ENCODE measurements at regions not wholly inside any gene's neighbourhood (a gene's known extent, or its start where the extent isn't known, plus 50 kb on each side); places are given as distances from the start of the nearest gene placed in this dataset.
"Not testable (repeated sequence)": the region's sequence is repeated elsewhere in the genome, so short reads cannot be mapped to it uniquely, and the experiment has no call there.

DNA sequence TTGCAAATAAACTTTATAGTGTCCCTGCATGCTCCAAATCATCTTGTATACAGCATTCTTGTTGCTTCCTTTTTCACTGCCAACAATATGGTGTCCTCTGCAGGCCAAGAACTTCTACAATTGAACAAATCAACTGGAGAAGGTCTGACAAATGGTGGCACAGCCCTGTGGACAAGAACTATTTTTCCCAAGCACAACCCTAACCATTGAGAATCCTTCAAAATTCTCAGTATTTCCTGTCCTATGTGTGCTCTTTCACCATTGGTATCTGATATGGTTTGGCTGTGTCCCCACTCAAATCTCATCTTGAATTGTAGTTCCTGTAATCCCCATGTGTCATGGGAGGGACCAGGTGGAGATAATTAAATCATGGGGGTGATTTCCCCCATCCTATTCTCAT is 865.1 kb upstream of the ACVR2A start:
- Histone ChIP-seq H3K9me3 (peaks cover 0 to 5% (median 0%) of the 10 kb centered on the region in 4 donors), H3K36me3 (no peaks in the 10 kb centered on the region), H3K4me3 (no peak overlapping the region), H3K4me1 (peaks cover 0 to 9% (median 0%) of the 10 kb centered on the region in 4 donors), H3K27me3 (no peaks in the 10 kb centered on the region), H3K27ac (no peak overlapping the region)
- intact Hi-C loops (cut with DNase I) = no loop called here
- no peak for TF ChIP-seq POLR2A (IDR thresholded peaks at IDR 0.05)
- no peak for DNase-seq

DNA sequence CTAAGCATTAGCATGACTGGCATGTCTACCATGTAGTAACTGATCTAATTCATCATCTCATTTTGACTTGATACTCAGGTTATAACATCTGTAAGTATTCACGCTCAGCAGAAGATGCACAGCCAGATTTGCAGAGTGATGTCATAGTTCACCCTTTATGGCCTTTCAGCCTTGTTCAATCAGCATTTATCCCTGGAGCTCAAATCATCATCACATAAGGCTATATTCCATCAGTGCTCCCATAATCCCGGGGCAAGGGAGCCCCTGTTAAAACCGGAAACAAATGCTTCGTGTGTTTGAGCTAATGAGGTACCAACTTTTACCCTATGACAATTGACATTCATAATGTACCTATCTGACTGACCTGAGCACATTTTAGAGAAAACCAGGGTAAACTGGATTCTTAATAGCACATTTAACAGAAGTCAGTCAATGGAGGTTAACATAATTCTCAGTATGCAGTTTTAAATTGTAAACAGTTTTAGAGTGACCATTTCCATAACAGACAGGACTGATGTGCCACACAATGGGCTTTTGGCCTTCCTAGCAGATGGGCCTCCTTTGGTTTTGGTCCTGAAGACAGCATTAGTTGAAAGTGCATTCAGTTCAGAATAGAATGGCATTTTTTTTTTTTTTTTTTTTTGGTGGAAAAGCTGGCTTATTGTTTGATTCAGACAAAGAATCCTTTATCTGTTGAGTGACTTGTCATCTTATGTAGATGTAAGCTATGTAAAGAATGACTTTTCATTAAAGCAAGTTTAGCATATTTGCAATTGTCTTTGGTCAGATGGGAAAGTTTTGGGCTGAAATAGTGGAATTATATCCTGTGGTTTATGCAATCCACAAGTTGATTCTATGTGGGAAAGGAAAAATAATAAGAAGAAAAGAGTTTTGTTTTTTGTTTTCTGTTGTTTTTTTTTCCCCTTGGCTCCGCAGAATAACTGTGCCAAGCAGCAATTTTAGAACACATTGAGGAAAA is 866.0 kb upstream of the ACVR2A start:
- Histone ChIP-seq H3K27me3 (no peaks in the 10 kb centered on the region), H3K36me3 (no peaks in the 10 kb centered on the region), H3K4me1 (peaks cover 0 to 9% (median 0%) of the 10 kb centered on the region in 4 donors), H3K9me3 (peaks cover 0 to 5% (median 0%) of the 10 kb centered on the region in 4 donors), H3K4me3 (no peak overlapping the region), H3K27ac (no peak overlapping the region)
- intact Hi-C loops (cut with DNase I) = no loop called here
- TF ChIP-seq, protein P1, sequence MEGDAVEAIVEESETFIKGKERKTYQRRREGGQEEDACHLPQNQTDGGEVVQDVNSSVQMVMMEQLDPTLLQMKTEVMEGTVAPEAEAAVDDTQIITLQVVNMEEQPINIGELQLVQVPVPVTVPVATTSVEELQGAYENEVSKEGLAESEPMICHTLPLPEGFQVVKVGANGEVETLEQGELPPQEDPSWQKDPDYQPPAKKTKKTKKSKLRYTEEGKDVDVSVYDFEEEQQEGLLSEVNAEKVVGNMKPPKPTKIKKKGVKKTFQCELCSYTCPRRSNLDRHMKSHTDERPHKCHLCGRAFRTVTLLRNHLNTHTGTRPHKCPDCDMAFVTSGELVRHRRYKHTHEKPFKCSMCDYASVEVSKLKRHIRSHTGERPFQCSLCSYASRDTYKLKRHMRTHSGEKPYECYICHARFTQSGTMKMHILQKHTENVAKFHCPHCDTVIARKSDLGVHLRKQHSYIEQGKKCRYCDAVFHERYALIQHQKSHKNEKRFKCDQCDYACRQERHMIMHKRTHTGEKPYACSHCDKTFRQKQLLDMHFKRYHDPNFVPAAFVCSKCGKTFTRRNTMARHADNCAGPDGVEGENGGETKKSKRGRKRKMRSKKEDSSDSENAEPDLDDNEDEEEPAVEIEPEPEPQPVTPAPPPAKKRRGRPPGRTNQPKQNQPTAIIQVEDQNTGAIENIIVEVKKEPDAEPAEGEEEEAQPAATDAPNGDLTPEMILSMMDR (IDR thresholded peaks at IDR 0.05) = no peak
- TF ChIP-seq POLR2A (IDR thresholded peaks at IDR 0.05) = no peak
- TF ChIP-seq POLR2AphosphoS5 (IDR thresholded peaks at IDR 0.05) = no peak
- TF ChIP-seq EP300 (IDR thresholded peaks at IDR 0.05) = no peak
- DNase-seq = no peak
- WGBS, 2 donors = 90 to 92% methylated on average over 5 of the region's 5 CpGs

DNA sequence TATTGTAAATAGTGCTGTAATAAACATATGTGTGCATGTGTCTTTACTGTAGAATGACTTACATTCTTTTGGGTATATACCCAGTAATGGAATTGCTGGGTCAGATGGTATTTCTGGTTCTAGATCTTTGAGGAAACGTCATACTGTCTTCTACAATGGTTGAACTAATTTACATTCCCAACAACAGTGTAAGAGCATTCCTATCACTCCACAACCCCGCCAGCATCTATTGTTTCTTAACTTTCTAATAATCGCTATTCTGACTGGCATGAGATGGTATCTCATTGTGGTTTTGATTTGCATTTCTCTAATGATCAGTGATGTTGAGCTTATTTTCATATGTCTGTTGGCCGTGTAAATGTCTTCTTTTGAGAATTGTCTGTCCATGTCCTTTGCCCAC is 873.8 kb upstream of the ACVR2A start:
- DNase-seq; H3K9me3 ChIP-seq; H3K36me3 ChIP-seq; H3K4me3 ChIP-seq; H3K27ac ChIP-seq; intact Hi-C loops (cut with DNase I); H3K27me3 ChIP-seq; H3K4me1 ChIP-seq: not testable (repeated sequence)
- 90 to 91% methylated on average over 4 of the region's 4 CpGs for WGBS, 2 donors

DNA sequence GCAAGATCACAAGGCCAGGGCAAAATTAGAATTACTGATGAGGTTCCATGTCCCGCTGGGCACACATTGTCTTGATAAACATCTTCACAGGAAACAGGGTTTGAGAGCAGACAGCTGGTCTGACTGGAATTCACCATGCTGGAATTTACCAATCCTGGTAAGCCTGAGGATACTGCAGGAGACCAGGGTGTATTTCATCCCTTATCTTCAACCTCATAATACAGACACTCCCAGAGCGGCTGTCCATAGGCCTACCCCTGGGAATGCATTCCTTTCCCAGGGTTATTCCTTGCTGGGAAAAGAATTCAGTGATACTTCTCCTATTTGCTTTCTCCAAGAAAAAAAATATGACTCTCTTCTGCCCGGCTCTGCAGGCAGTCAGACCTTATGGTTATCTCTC is 875.1 kb upstream of the ACVR2A start:
- WGBS, 2 donors = 84 to 86% methylated on average over 3 of the region's 3 CpGs

DNA sequence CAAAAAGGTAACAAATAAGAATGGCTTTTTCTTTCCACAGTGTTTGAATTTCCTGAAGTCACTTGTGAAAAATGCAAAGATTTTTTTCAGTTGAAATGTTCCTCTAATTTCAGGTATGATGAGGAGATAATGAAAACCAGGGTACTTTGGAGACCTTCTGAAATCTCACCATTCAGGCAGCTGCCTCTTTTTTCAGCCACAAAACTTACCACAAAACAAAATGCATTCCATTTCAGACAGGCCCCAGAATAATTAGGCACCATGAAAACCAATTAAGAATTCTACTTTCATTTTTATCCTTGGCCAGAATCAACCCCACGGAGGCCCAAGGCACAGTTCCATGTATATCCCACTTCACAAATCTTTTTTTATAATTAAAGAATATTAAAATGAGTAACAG is 880.3 kb upstream of the ACVR2A start:
- Histone ChIP-seq H3K4me3 (no peak overlapping the region), H3K27ac (no peak overlapping the region), H3K27me3 (no peaks in the 10 kb centered on the region), H3K36me3 (no peaks in the 10 kb centered on the region), H3K9me3 (no peaks in the 10 kb centered on the region), H3K4me1 (no peaks in the 10 kb centered on the region)
- 81 to 86% methylated on average over 1 of the region's 1 CpG for WGBS, 2 donors
- intact Hi-C loops (cut with DNase I) = no loop called here
- DNase-seq = no peak
- TF ChIP-seq, protein P1 (IDR thresholded peaks at IDR 0.05) = no peak
- TF ChIP-seq POLR2A (IDR thresholded peaks at IDR 0.05) (no peak), EP300 (IDR thresholded peaks at IDR 0.05) (no peak), POLR2AphosphoS5 (IDR thresholded peaks at IDR 0.05) (no peak)

More for the DNA sequence above, 875.1 kb upstream of the ACVR2A start:
- H3K27ac ChIP-seq; DNase-seq; H3K4me1 ChIP-seq; H3K36me3 ChIP-seq; H3K4me3 ChIP-seq; H3K9me3 ChIP-seq; H3K27me3 ChIP-seq; intact Hi-C loops (cut with DNase I): not testable (repeated sequence)

DNA sequence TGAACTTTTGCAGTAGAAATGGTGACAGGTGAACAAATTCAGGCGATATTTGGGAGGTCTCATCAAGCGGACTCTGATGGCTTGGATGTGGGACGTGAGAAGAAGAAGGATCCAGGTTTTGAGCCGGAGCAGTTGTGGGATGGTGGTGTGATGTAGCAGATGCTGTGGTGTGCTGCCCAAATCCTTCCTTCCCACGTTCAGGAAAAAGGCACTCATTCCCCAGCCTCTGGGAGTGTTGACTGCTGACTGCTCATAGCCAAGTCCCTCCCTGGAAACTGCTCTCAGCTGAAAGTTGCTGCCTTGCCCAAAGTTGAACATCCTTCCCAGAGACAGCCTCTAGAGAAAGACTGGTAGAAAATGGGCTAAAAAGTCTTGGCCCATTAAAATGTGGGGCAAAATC is 890.3 kb upstream of the ACVR2A start:
- H3K27me3 ChIP-seq = no peaks in the 10 kb centered on the region
- H3K4me1 ChIP-seq = peaks cover 0 to 13% (median 0%) of the 10 kb centered on the region in 4 donors
- no peak for DNase-seq
- no peaks in the 10 kb centered on the region for H3K36me3 ChIP-seq
- TF ChIP-seq, protein P1 (IDR thresholded peaks at IDR 0.05) = no peak
- TF ChIP-seq POLR2A (IDR thresholded peaks at IDR 0.05) (no peak), EP300 (IDR thresholded peaks at IDR 0.05) (no peak), POLR2AphosphoS5 (IDR thresholded peaks at IDR 0.05) (no peak)
- WGBS, 2 donors = 84 to 87% methylated on average over 5 of the region's 5 CpGs
- no peak overlapping the region for H3K4me3 ChIP-seq
- intact Hi-C loops (cut with DNase I) = no loop called here
- H3K27ac ChIP-seq = no peak overlapping the region
- H3K9me3 ChIP-seq = no peaks in the 10 kb centered on the region

Data from sigmoid colon (tissue), 6 donors.